Tibial nerve (tissue), 4 donors: ENCODE measurements at regions not wholly inside any gene's neighbourhood (a gene's known extent, or its start where the extent isn't known, plus 50 kb on each side); places are given as distances from the start of the nearest gene placed in this dataset.

Source experiments
- EP300 ChIP-seq, 2 donors: sonication (generic); formaldehyde crosslinking; IDR thresholded peaks; one replicate each; pipeline ENCODE4 v1.6.1; 2017; ENCODE audit warnings: antibody characterized with exemption in 2 of 2, mild to moderate bottlenecking in 1 of 2
- POLR2A ChIP-seq, 2 donors: fragments of 450-650 bp; IDR thresholded peaks; one replicate each; pipeline ENCODE4 v1.6.1; 2017; ENCODE audit warnings: antibody characterized with exemption in 2 of 2, mild to moderate bottlenecking in 2 of 2, moderate library complexity in 2 of 2
- TF ChIP-seq, protein P1 (sequence below), 5 experiments: fragments of 200-600 bp in 3 of 5; fragments of 450-650 bp in 2 of 5; sonication (generic) in 3 of 5; IDR thresholded peaks; one replicate each; pipeline ENCODE4 v1.5.1; 2016 to 2019; ENCODE audit warnings: antibody characterized with exemption in 5 of 5, mild to moderate bottlenecking in 3 of 5, moderate library complexity in 2 of 5

DNA sequence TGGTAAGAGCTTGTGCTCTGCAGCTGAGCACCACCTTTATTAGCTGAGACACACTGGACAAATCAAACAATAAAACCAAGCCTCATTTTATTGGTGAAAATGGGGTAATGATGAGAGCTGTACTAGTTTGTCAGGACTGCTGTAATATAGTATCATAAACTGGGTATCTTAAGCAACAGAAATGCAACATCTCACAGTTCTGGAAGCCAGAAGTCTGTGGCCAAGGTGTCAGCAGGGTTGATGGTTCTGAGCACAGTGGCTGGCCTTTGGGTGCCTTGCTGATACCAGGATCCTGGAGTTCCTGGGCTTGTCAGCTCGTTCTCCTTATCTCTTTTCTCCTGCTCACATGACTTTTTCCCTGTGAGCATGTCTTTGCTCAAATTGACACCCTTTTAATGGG is 513.1 kb downstream of the IRX1 start:
- TF ChIP-seq POLR2A (IDR thresholded peaks at IDR 0.05) (no peak), EP300 (IDR thresholded peaks at IDR 0.05) (no peak)
- TF ChIP-seq, protein P1, sequence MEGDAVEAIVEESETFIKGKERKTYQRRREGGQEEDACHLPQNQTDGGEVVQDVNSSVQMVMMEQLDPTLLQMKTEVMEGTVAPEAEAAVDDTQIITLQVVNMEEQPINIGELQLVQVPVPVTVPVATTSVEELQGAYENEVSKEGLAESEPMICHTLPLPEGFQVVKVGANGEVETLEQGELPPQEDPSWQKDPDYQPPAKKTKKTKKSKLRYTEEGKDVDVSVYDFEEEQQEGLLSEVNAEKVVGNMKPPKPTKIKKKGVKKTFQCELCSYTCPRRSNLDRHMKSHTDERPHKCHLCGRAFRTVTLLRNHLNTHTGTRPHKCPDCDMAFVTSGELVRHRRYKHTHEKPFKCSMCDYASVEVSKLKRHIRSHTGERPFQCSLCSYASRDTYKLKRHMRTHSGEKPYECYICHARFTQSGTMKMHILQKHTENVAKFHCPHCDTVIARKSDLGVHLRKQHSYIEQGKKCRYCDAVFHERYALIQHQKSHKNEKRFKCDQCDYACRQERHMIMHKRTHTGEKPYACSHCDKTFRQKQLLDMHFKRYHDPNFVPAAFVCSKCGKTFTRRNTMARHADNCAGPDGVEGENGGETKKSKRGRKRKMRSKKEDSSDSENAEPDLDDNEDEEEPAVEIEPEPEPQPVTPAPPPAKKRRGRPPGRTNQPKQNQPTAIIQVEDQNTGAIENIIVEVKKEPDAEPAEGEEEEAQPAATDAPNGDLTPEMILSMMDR (IDR thresholded peaks at IDR 0.05): no peak
